ENCODE measurements at regions not wholly inside any gene's neighbourhood (a gene's known extent, or its start where the extent isn't known, plus 50 kb on each side); places are given as distances from the start of the nearest gene placed in this dataset.

DNA sequence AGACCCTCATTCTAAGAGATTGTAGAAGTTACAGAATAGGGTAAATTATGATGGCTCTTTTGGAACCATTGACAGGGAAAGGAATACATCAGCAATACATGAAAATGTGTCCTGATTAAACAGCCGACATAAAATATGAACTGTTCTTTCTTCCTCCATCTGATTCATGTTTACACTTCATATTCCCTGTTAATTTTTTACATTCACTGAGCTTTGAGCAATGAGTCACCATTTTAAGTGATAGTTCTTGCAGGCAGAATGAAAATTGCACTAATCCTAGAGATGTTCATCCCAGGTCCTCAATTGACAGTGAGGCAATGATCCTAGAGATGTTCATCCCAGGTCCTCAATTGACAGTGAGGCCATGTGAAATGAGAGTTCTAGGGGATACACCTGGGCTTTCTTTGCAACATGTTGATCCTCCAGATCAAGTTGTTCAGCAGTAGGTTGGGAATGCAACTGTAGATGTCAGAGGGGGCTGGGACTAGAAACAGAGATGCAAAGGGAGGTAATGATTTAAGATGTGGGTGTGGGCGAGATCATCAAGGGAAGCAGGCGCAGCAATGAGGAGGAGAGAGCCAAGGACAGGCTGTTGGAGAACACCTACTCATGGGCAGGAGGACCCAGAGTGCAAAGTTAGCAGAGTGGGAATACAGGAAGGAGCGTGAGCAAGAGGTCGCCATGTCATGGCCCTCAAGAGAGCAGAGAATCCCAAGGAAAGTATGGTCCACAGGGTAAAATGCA is 138.7 kb downstream of the ZNF365 start:
- Histone ChIP-seq H3K27me3 (ENCODE audit: low read depth, low read length) (no peaks in the 10 kb centered on the region), H3K9me3 (ENCODE audit: insufficient read depth, low read length) (no peaks in the 10 kb centered on the region), H3K4me1 (ENCODE audit: low read length) (no peaks in the 10 kb centered on the region), H3K4me3 (ENCODE audit: low read length) (no peak overlapping the region), H3K36me3 (replicated peaks; ENCODE audit: low read depth, low read length) (no peaks in the 10 kb centered on the region), H4K20me1 (ENCODE audit: insufficient read depth, low read length) (no peaks in the 10 kb centered on the region), H3K79me2 (ENCODE audit: low read length) (no peaks in the 10 kb centered on the region), H3K9ac (ENCODE audit: low read length) (no peak overlapping the region), H3K4me2 (ENCODE audit: low read length) (no peak overlapping the region), H3K27ac (ENCODE audit: low read length) (no peak overlapping the region), H2AFZ (ENCODE audit: low read depth, low read length) (no peak overlapping the region)
- TF ChIP-seq, protein P1, sequence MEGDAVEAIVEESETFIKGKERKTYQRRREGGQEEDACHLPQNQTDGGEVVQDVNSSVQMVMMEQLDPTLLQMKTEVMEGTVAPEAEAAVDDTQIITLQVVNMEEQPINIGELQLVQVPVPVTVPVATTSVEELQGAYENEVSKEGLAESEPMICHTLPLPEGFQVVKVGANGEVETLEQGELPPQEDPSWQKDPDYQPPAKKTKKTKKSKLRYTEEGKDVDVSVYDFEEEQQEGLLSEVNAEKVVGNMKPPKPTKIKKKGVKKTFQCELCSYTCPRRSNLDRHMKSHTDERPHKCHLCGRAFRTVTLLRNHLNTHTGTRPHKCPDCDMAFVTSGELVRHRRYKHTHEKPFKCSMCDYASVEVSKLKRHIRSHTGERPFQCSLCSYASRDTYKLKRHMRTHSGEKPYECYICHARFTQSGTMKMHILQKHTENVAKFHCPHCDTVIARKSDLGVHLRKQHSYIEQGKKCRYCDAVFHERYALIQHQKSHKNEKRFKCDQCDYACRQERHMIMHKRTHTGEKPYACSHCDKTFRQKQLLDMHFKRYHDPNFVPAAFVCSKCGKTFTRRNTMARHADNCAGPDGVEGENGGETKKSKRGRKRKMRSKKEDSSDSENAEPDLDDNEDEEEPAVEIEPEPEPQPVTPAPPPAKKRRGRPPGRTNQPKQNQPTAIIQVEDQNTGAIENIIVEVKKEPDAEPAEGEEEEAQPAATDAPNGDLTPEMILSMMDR (IDR thresholded peaks at IDR 0.05; ENCODE audit: low read depth, low read length): no peak
- TF ChIP-seq EZH2phosphoT487 (IDR thresholded peaks at IDR 0.05; ENCODE audit: low read depth): no peak

DNA sequence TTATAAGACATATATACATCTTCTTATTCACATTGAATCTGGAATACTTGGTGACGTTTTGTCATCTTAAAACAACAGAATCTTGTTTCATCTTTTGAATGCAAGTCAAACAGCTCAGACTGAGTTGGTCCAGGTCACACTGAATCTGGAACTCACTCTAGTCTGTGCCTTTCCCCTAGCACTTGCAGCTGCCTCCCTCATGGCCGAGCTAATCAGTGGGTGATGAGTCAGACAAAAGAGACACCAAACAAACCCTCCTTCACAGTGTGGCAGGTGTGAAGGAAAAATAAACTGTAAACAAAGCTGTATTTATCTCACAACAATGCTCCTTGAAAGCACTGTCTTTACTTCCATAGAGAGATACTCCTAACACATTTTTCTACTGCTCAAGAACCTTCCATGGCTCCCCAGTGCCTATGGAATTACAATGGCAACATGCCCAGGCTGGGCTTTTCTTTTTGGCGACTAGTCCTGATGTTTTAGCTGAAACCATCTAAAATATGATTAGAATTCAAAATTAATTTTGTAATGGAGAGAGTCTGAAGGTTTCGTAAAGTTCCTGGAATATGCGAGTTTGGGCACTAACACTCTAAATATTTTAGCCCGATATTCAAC is 140.0 kb downstream of the ZNF365 start:
- H3K4me1 ChIP-seq (ENCODE audit: low read length): peaks cover 3% of the 10 kb centered on the region
- H3K9ac ChIP-seq (ENCODE audit: low read length): no peak overlapping the region
- TF ChIP-seq, protein P1 (IDR thresholded peaks at IDR 0.05; ENCODE audit: low read depth, low read length): no peak
- TF ChIP-seq EZH2phosphoT487 (IDR thresholded peaks at IDR 0.05; ENCODE audit: low read depth): no peak

DNA sequence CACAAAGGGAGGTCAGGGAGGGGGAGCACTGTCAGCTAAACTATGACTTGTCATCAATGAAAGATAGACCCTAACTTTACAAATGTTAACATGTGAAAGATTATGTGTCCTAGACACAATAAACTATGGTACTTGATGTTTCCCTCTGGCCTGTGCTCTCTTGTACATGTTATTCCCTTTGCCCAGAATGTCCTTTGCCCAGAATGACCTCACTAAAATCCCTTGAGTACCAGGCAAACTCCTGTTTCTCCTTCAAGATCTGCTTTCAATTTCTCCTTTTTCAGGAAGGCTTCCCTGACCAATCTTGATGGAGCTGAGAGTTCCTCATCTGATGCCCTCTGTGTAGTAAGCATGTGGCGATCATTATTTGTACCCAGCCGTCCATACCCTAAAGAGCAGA is 143.1 kb downstream of the ZNF365 start:
- Histone ChIP-seq H3K4me1 (ENCODE audit: low read length) (peaks cover 17% of the 10 kb centered on the region), H3K4me3 (ENCODE audit: low read length) (no peak overlapping the region), H3K27ac (ENCODE audit: low read length) (no peak overlapping the region), H3K79me2 (ENCODE audit: low read length) (no peaks in the 10 kb centered on the region), H3K4me2 (ENCODE audit: low read length) (no peak overlapping the region), H3K36me3 (replicated peaks; ENCODE audit: low read depth, low read length) (no peaks in the 10 kb centered on the region), H3K27me3 (ENCODE audit: low read depth, low read length) (no peaks in the 10 kb centered on the region), H3K9ac (ENCODE audit: low read length) (no peak overlapping the region), H4K20me1 (ENCODE audit: insufficient read depth, low read length) (no peaks in the 10 kb centered on the region), H2AFZ (ENCODE audit: low read depth, low read length) (no peak overlapping the region), H3K9me3 (ENCODE audit: insufficient read depth, low read length) (no peaks in the 10 kb centered on the region)
- TF ChIP-seq, protein P1 (IDR thresholded peaks at IDR 0.05; ENCODE audit: low read depth, low read length): no peak
- no peak for TF ChIP-seq EZH2phosphoT487 (IDR thresholded peaks at IDR 0.05; ENCODE audit: low read depth)

More for the DNA sequence above, 140.0 kb downstream of the ZNF365 start:
- Histone ChIP-seq H3K4me2 (ENCODE audit: low read length) (no peak overlapping the region), H4K20me1 (ENCODE audit: insufficient read depth, low read length) (no peaks in the 10 kb centered on the region), H3K27ac (ENCODE audit: low read length) (no peak overlapping the region), H3K4me3 (ENCODE audit: low read length) (no peak overlapping the region), H3K27me3 (ENCODE audit: low read depth, low read length) (no peaks in the 10 kb centered on the region), H3K9me3 (ENCODE audit: insufficient read depth, low read length) (no peaks in the 10 kb centered on the region), H2AFZ (ENCODE audit: low read depth, low read length) (no peak overlapping the region), H3K79me2 (ENCODE audit: low read length) (no peaks in the 10 kb centered on the region), H3K36me3 (replicated peaks; ENCODE audit: low read depth, low read length) (no peaks in the 10 kb centered on the region)

DNA sequence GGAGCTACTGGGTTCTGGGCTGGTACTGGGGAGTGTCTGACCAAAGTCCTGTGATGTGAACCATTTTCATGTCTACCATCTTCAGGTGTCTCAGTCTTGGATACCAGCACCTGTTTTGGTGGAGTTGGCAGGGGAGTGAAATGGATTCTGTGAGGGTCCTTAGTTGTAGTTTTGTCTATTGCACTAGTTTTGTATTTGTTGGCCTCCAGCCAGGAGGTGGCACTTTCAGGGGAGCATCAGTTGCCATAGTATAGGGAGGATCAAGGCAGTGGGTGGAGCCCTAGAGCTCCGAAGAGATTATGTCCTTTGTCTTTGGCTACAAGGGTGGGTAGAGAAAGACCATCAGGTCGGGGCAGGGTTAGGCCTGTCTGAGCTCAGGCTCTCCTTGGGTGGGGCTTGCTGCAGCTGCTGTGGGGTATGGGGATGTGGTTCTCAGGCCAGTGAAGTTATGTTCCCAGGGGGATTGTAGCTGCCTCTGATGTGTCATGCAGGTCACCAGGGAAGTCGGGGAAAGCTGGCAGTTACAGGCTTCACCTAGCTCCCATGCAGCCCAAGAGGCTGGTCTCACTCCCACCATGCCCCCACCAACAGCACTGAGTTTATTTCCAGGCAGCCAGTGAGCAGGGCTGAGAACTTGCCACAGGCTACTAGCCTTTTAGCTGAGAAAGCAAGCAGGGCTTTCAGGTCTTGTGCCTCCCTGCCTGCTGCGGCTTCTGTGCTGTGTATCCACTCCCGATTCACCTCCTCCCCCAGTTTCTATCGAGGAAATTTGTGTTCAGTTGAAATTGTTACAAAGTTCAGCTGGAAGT is 153.1 kb downstream of the ZNF365 start:
- H3K4me1 ChIP-seq (ENCODE audit: low read length): peaks cover 35% of the 10 kb centered on the region
- peak overlapping the region; percentile 60; the same call in 1 of the 2 replicates for H3K9ac ChIP-seq (ENCODE audit: low read length)
- H4K20me1 ChIP-seq (ENCODE audit: insufficient read depth, low read length): no peaks in the 10 kb centered on the region
- H3K4me3 ChIP-seq (ENCODE audit: low read length): peak overlapping the region; percentile 60
- H2AFZ ChIP-seq (ENCODE audit: low read depth, low read length): peak overlapping the region; percentile 46; the same call in 1 of the 2 replicates
- H3K27ac ChIP-seq (ENCODE audit: low read length): peak overlapping the region; percentile 87
- H3K4me2 ChIP-seq (ENCODE audit: low read length): peak overlapping the region; percentile 50
- peaks cover 7% of the 10 kb centered on the region; the same call in 1 of the 2 replicates for H3K9me3 ChIP-seq (ENCODE audit: insufficient read depth, low read length)
- H3K79me2 ChIP-seq (ENCODE audit: low read length): no peaks in the 10 kb centered on the region
- TF ChIP-seq, protein P1 (IDR thresholded peaks at IDR 0.05; ENCODE audit: low read depth, low read length): no peak
- TF ChIP-seq EZH2phosphoT487 (IDR thresholded peaks at IDR 0.05; ENCODE audit: low read depth): no peak
- H3K36me3 ChIP-seq (replicated peaks; ENCODE audit: low read depth, low read length): peaks cover 7% of the 10 kb centered on the region
- no peaks in the 10 kb centered on the region for H3K27me3 ChIP-seq (ENCODE audit: low read depth, low read length)
